Amygdala (tissue), 56 donors: ENCODE measurements at regions not wholly inside any gene's neighbourhood (a gene's known extent, or its start where the extent isn't known, plus 50 kb on each side); places are given as distances from the start of the nearest gene placed in this dataset.

Source experiments
- DNase-seq, 56 donors: peaks; one replicate each; lab custom pipeline; 2025; lab: John Stamatoyannopoulos, UW

GRCh38 chr11:32039149-32039548 is 51.7 kb upstream of the RCN1 start:
- DNase-seq, result no peak

GRCh38 chr11:32034680-32035079 is 56.2 kb upstream of the RCN1 start:
- DNase-seq, result no peak

GRCh38 chr11:32034149-32034548 is 56.7 kb upstream of the RCN1 start:
- DNase-seq, result no peak

GRCh38 chr11:32033491-32033890 is 57.4 kb upstream of the RCN1 start:
- DNase-seq, result no peak

- DNase-seq, result no peak
These were observed 57.8 kb upstream of the RCN1 start for GRCh38 chr11:32033067-32033466.

GRCh38 chr11:32032478-32032877 is 58.4 kb upstream of the RCN1 start:
- no peak for DNase-seq

GRCh38 chr11:32032052-32032451 is 58.8 kb upstream of the RCN1 start:
- DNase-seq, result no peak

- no peak for DNase-seq
These were observed 59.9 kb upstream of the RCN1 start for GRCh38 chr11:32030875-32031503.

GRCh38 chr11:32029721-32030120 is 61.2 kb upstream of the RCN1 start:
- DNase-seq, result peak in 3 of 56 donors; percentile 2 to 30 (median 17)

GRCh38 chr11:32028201-32028600 is 62.7 kb upstream of the RCN1 start:
- no peak for DNase-seq

GRCh38 chr11:32026766-32027165 is 64.1 kb upstream of the RCN1 start:
- no peak for DNase-seq

- no peak for DNase-seq
These were observed 65.9 kb upstream of the RCN1 start for GRCh38 chr11:32024948-32025347.

GRCh38 chr11:32023370-32024305 is 67.2 kb upstream of the RCN1 start:
- DNase-seq, result peak in 19 of 56 donors; percentile 3 to 64 (median 19)

- DNase-seq, result no peak
These were observed 72.2 kb upstream of the RCN1 start for GRCh38 chr11:32018672-32019071.

GRCh38 chr11:32016111-32016510 is 74.8 kb upstream of the RCN1 start:
- DNase-seq, result no peak

- no peak for DNase-seq
These were observed 75.4 kb upstream of the RCN1 start for GRCh38 chr11:32015427-32015826.

GRCh38 chr11:32013603-32014002 is 77.3 kb upstream of the RCN1 start:
- DNase-seq, result no peak

GRCh38 chr11:32012049-32012448 is 78.8 kb upstream of the RCN1 start:
- no peak for DNase-seq

- DNase-seq, result no peak
These were observed 81.9 kb upstream of the RCN1 start for GRCh38 chr11:32008880-32009551.

GRCh38 chr11:32006799-32007388 is 84.0 kb upstream of the RCN1 start:
- DNase-seq, result peak in 5 of 56 donors; percentile 2 to 47 (median 11)
